Neural progenitor cell (in vitro differentiated cells): ENCODE measurements at regions not wholly inside any gene's neighbourhood (a gene's known extent, or its start where the extent isn't known, plus 50 kb on each side); places are given as distances from the start of the nearest gene placed in this dataset.

ENCODE experiments used
- EZH2 ChIP-seq: fragments of 200-600 bp; sonication (generic); IDR thresholded peaks from 2 replicates; pipeline ENCODE4 v1.6.1; 2017; ENCODE audit warnings: antibody characterized with exemption, mild to moderate bottlenecking, moderate library complexity
- EZH2phosphoT487 ChIP-seq: fragments of 200-600 bp; sonication (generic); IDR thresholded peaks from 2 replicates; pipeline ENCODE4 v1.6.1; 2017; ENCODE audit warnings: antibody characterized with exemption
- TF ChIP-seq, protein P1 (sequence below): fragments of 200-600 bp; sonication (generic); IDR thresholded peaks from 2 replicates; pipeline ENCODE4 v1.5.1; 2017; ENCODE audit warnings: antibody characterized with exemption, mild to moderate bottlenecking

- TF ChIP-seq, protein P1, sequence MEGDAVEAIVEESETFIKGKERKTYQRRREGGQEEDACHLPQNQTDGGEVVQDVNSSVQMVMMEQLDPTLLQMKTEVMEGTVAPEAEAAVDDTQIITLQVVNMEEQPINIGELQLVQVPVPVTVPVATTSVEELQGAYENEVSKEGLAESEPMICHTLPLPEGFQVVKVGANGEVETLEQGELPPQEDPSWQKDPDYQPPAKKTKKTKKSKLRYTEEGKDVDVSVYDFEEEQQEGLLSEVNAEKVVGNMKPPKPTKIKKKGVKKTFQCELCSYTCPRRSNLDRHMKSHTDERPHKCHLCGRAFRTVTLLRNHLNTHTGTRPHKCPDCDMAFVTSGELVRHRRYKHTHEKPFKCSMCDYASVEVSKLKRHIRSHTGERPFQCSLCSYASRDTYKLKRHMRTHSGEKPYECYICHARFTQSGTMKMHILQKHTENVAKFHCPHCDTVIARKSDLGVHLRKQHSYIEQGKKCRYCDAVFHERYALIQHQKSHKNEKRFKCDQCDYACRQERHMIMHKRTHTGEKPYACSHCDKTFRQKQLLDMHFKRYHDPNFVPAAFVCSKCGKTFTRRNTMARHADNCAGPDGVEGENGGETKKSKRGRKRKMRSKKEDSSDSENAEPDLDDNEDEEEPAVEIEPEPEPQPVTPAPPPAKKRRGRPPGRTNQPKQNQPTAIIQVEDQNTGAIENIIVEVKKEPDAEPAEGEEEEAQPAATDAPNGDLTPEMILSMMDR = no peak
- TF ChIP-seq EZH2 (no peak), EZH2phosphoT487 (no peak)
These were observed 188.0 kb upstream of the NCAM1 start for GRCh38 chr11:112773264-112773663.
